ENCODE measurements at regions not wholly inside any gene's neighbourhood (a gene's known extent, or its start where the extent isn't known, plus 50 kb on each side); places are given as distances from the start of the nearest gene placed in this dataset.
A peak's percentile ranks its signal among the peaks of the same experiment; 100 is the strongest.

DNA sequence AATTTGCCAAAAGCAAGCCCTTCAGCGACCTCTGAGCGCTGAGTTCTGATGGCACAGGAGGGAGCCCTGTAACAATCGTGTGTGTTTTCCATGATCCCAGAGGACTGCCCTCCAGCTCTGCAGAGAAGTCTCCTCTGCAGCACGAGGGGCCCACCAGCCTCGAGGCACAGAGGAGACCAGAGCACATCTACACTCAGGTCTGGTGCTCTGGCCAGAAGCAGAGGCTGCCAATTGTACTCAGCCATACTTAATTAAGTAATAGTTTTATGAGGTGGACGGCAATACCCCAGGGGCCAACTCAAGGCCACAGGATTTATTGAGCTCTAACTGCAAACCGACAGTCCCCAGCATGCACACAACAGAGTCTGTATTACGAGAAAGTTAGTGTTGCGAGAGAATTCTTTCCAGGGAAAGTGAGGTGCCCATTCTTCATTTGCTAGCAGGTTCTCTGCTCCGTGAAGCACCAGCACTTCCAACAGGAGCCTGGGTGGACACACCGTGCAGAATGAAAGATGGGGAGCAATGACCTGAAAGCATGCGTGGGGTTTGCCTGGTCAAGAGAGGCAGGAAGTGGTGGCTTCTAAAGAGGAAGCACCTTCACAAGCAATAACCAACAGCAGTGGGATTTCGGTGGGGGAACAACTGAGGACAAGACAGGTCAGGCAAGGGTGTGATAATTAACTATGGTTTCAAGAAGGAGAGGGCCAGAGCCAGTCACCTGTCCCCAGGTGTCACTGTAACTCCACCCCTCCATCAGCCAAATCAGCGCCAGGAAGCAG, 92.8 kb upstream of the FOXC1 start:
- no peak for DNase-seq

DNA sequence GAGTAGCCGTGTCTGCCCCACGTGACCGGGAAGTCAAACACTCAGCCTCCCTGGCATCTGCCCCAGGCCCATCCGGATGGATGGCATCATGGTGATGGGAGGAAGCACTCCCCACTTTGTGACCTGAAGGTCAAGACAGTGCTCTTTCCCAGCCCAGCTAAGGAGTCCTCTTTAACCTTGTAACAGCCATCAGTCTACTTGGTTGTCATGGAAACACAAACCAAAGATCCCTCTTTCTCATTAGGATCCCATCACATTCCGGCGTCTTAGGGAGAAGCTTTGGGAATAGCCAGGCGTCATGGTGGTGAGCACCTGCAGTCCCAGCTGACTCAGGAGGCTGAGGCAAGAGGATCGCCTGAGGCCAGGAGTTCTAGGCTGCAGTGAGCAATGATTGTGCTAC, 90.9 kb upstream of the FOXC1 start:
- no peak for DNase-seq

DNA sequence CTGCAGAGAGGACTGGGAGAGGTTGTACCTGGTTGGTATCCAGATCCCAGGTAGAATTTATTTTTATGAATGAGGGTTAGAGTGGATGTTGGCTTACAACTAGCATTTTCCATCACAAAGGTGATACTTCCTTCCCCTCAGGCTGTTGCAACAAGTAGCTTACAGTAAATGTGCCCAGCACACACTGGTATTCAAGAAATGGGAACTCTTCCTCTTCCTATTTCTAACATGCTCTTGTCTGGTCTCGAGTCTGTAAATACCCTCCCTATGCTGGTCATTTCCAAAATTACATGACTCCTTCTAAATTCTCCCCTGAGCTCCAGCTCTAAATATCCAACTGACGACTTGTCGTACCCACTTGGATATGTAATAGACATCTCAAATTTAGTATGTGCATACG, 90.1 kb upstream of the FOXC1 start:
- no peak for DNase-seq

GRCh38 chr6:1522779-1523178, 86.9 kb upstream of the FOXC1 start:
- DNase-seq: no peak

DNA sequence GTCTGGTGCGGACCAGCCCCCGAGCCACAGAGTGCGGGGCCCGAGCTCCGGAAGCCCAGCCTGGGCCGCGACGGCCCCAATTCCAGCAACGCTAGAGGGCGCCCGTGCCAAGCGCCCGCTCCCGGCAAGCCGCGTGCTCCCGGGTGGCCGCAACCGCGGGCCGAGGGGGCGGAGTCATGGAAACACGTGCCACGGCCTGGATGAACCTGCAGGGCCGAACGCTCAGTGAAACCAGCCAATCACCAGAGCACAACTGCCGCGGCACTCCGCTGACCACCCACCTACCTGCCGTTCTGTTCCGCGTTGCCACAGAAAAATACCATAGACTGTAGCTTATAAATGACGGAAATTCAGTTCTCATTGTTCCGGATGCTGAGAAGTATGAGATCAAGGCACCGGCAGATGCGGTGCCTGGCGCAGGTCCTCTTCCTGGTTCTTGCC, 85.7 kb upstream of the FOXC1 start:
- DNase-seq: peak; percentile 77 to 80

GRCh38 chr6:1525364-1526038, 84.2 kb upstream of the FOXC1 start:
- DNase-seq: no peak

GRCh38 chr6:1526398-1527072, 83.2 kb upstream of the FOXC1 start:
- DNase-seq: no peak

DNA sequence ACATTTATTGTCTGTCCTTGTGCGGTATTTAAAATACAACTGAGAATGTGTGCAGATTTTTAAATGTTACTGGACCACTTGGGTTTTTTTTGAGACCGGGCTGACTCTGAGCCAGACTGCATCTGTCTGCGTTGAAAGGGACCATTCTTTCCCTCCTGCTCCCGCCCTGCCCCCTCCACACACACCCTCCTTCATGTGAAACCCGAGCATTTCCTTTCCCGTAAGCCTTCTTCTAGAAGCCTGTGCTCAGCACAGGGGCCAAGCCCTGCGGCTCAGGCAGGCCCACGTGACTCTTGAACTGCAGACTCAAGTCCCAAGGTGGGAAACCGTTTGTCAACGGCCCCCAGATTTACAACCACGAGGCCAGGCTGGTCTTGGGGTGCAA, 82.7 kb upstream of the FOXC1 start:
- DNase-seq: peak; percentile 22 to 48

- peak; percentile 28 to 43 for DNase-seq
Observed at GRCh38 chr6:1535295-1535694, 74.4 kb upstream of the FOXC1 start.

DNA sequence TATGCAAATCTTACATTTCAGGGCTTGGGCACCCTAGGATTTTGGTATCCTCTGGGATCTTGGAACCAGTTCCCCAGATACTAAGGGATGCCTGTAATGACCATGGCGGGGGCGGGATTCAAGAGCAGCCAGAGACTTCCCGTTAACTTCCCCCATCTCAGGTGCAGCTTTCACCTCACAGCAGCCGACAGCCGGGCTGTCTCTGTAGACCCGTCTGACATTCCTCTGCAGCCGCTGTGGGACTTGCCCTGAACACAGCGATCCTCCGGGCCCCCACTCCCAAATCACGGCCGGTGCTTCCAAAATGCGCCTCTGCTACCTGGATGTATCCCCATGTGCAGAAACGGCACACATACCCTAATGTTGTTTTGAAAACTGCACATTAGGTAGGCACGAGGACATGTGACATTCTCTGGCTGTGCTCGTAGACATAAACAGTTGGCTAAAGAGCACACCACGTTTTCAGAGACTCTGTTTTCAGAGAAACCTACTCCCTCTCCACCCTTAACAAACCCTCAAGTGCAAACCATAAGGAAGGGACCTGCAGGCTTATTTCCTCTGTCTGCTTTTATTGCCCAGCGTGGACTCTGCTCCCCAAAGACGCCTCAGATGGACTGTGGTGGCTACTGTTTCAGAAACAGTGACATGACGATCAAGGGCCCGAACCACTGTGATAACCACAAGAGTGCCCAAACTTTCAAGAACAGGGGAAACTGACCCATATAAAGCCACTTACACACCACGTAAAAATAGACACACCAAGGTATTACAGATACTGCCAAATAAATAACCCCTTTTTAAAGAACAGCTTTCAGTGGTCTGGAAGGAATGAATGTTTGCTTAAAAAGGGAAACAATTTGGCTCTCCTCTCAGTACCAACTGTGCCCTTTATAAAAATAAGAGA, 72.9 kb upstream of the FOXC1 start:
- no peak for DNase-seq

DNA sequence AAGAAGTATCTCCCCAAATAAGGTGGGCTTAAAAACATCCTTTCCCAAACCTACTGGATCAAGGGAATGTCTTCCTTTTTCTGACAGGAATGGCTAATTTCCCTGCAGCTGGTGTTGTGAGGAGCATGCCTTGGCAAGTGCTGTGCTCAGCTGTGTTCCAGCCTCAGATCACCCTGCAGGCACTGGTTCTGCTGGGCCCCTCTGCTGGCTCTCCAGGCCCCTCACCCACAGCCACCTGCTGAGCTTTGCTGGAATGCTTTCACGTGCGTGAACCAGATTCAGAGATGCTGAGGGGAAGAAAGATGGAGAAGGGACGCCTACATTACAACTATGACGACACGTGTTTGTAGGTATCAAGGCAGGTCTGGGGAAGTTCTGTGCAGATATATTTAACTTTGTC, 71.3 kb upstream of the FOXC1 start:
- DNase-seq: no peak

GRCh38 chr6:1538810-1539478, 70.8 kb upstream of the FOXC1 start:
- DNase-seq: no peak

GRCh38 chr6:1540864-1541521, 68.7 kb upstream of the FOXC1 start:
- DNase-seq: no peak

- no peak for DNase-seq
Observed at GRCh38 chr6:1542335-1542734, 67.4 kb upstream of the FOXC1 start.

- no peak for DNase-seq
Observed at GRCh38 chr6:1542764-1543163, 67.0 kb upstream of the FOXC1 start.

DNA sequence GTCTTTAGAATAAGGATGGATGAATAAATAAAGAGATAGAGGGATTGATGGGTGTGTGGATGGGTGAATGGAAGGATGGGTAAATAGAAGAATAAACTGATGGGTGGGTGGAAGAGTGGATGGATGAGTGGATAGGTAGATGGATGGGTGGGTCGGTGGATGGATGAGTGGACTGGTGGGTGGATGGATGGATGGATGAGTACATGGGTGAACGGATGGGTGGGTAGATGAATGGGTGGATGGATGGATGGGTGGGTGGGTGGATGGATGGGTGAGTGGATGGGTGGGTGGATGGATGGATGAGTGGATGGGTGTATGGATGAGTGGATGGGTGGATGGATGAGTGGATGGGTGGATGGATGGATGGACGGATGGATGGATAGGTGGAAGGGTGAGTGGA, 65.7 kb upstream of the FOXC1 start:
- DNase-seq: no peak

- no peak for DNase-seq
Observed at GRCh38 chr6:1544603-1545002, 65.1 kb upstream of the FOXC1 start.

DNA sequence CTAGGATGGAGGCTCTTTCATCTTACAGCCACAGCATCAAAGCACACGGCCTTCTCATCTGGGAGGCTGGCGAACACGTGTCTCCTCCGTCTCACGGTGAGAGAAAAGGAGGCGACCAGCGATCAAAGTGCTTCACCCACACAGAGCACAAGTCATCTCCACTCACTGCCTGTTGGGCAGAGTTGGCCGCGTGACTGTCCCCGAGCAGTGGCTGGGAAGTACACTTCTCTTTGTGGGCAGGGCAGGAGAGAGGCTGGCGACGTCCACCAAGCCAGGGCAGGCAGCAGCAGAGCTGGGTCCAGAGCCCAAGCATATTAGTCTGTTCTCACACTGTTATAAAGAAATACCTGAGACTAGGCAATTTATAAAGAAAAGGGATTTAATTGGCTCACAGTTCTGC, 64.1 kb upstream of the FOXC1 start:
- no peak for DNase-seq

DNA sequence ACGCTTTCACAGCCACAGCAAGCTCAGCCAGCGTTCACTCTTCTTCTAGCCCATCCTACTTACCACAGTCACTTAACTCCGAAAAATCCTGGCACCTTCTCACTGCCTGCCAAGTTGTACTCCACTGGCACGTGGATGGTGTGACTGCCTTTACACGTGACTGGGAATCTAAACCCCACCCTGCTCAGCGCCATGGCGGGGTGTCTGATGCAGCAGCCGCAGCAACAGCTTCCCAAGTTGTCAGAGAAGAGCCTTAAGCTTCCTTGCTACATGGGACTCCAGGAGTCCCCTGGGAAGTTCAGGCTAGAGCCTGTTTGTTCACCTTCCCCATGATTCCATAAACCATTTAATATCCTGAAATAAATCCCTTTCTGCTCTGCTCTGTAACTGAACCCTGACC, 61.9 kb upstream of the FOXC1 start:
- DNase-seq: no peak

DNA sequence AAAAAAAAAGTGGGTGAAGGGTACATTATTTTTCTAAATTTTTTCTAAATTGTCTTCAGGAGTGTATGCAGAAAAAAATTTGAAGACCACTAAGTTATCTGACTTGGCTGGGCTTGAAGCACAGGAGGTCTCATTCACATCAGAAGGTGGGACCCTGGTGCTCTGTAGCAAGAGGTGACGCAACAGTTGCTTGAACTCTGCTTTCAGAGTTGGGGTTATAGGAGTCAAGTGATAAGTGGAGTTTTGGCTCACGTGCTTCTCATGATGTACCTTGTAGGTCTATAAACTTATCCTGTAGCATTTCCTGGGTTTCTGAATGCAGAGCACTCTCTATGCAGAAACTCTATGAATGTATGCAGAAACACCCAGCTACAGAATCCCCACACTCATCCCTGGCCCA, 58.5 kb upstream of the FOXC1 start:
- no peak for DNase-seq

- peak in 1 of 2 donors; percentile 55 for DNase-seq
Observed at GRCh38 chr6:1552296-1552761, 57.4 kb upstream of the FOXC1 start.
